Osteocyte (in vitro differentiated cells): ENCODE measurements at regions not wholly inside any gene's neighbourhood (a gene's known extent, or its start where the extent isn't known, plus 50 kb on each side); places are given as distances from the start of the nearest gene placed in this dataset.

ENCODE experiments used
- DNase-seq: peaks from one replicate; pipeline ENCODE4 v3.0.0; 2021; ENCODE audit warnings: mixed read lengths; ENCODE audit not compliant: unreplicated experiment; ENCODE audit errors: extremely low spot score
- H3K27ac Mint-ChIP-seq: one replicate; pipeline ENCODE4 v1.8.0; 2021; ENCODE audit warnings: mild to moderate bottlenecking, mixed read lengths; ENCODE audit not compliant: unreplicated experiment
- H3K27me3 Mint-ChIP-seq: one replicate; pipeline ENCODE4 v1.8.0; 2021; ENCODE audit warnings: mixed read lengths; ENCODE audit not compliant: unreplicated experiment
- H3K36me3 Mint-ChIP-seq: one replicate; pipeline ENCODE4 v1.8.0; 2021; ENCODE audit warnings: mixed read lengths; ENCODE audit not compliant: unreplicated experiment
- H3K4me1 Mint-ChIP-seq: one replicate; pipeline ENCODE4 v1.8.0; 2021; ENCODE audit warnings: mixed read lengths; ENCODE audit not compliant: unreplicated experiment
- H3K4me3 Mint-ChIP-seq: one replicate; pipeline ENCODE4 v1.8.0; 2021; ENCODE audit warnings: mild to moderate bottlenecking, moderate library complexity, mixed read lengths; ENCODE audit not compliant: unreplicated experiment
- H3K9me3 Mint-ChIP-seq: one replicate; pipeline ENCODE4 v1.8.0; 2021; ENCODE audit warnings: mixed read lengths; ENCODE audit not compliant: unreplicated experiment
- TF ChIP-seq, protein P1 (sequence below): fragments of 200-600 bp; sonication (generic); IDR thresholded peaks from 2 replicates; pipeline ENCODE4 v1.5.0; 2021; ENCODE audit warnings: antibody characterized with exemption, mild to moderate bottlenecking, moderate library complexity

DNA sequence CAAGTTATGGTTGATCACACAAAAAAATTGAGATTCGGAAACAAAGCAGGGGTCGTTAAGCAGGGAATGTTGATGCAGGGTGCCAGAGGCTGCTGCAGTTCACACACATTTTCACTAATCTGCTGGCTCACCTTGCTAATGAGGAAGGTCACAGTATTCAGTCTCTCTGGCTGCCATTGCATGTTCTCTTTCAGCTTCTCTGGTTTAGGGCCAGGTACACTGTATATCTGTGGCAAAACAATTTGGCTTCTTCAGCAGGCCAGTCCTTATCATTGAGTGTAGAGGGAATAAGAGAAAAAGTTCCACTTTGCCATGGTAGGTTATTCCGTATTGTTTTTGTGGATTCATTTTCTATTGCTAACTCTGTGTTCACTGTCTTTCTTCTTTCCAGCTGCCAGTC is 283.7 kb upstream of the ANO3 start:
- Mint-ChIP-seq H3K27ac (no peak overlapping the region), H3K9me3 (no peaks in the 10 kb centered on the region), H3K27me3 (no peaks in the 10 kb centered on the region), H3K4me1 (no peaks in the 10 kb centered on the region), H3K36me3 (no peaks in the 10 kb centered on the region), H3K4me3 (no peak overlapping the region)
- DNase-seq = no peak
- TF ChIP-seq, protein P1, sequence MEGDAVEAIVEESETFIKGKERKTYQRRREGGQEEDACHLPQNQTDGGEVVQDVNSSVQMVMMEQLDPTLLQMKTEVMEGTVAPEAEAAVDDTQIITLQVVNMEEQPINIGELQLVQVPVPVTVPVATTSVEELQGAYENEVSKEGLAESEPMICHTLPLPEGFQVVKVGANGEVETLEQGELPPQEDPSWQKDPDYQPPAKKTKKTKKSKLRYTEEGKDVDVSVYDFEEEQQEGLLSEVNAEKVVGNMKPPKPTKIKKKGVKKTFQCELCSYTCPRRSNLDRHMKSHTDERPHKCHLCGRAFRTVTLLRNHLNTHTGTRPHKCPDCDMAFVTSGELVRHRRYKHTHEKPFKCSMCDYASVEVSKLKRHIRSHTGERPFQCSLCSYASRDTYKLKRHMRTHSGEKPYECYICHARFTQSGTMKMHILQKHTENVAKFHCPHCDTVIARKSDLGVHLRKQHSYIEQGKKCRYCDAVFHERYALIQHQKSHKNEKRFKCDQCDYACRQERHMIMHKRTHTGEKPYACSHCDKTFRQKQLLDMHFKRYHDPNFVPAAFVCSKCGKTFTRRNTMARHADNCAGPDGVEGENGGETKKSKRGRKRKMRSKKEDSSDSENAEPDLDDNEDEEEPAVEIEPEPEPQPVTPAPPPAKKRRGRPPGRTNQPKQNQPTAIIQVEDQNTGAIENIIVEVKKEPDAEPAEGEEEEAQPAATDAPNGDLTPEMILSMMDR = no peak

DNA sequence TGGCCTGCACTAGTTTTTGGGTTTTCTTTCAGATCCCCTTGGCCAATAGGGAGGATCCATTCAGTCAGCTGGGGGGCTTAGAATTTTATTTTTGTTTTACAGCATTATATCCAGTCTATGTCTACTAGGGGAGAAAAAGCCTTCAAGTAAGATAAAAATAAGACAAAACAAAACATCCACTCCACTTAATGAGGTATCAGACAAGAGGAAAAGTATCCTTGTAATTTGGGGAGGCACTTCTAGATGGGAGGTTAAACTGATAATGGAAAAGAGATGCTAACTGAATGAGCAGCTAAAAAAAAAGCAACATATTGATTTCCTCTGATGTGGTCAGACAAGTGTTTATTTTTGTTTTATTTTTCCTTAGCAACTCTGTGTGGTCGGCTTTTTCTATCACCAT is 278.0 kb upstream of the ANO3 start:
- H3K27ac Mint-ChIP-seq = no peak overlapping the region
- H3K36me3 Mint-ChIP-seq = no peaks in the 10 kb centered on the region
- no peak for DNase-seq
- H3K4me3 Mint-ChIP-seq = no peak overlapping the region
- H3K27me3 Mint-ChIP-seq = no peaks in the 10 kb centered on the region
- no peaks in the 10 kb centered on the region for H3K9me3 Mint-ChIP-seq
- TF ChIP-seq, protein P1 = no peak
- H3K4me1 Mint-ChIP-seq = no peaks in the 10 kb centered on the region

DNA sequence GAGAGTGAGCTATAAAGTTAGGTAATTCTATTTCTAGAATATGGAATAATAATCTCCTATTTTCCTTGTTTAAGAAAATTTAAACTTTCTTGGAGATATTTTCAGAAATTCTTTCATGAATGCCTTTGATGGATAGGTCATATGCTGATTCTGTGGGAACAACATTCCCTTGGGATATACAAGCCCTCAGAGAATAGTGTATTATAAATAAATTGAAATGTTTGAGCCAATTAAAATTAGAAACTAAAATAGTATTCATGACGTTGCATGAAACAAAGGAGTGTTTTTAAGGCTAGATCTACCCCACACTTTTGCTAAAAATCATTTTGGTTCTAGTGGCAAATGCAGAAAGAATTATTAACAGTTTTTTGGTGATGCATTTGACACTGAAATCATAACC is 269.3 kb upstream of the ANO3 start:
- H3K4me3 Mint-ChIP-seq = no peak overlapping the region
- no peak for DNase-seq
- peaks cover 3% of the 10 kb centered on the region for H3K27me3 Mint-ChIP-seq
- H3K9me3 Mint-ChIP-seq = no peaks in the 10 kb centered on the region
- H3K36me3 Mint-ChIP-seq = no peaks in the 10 kb centered on the region
- H3K4me1 Mint-ChIP-seq = peaks cover 8% of the 10 kb centered on the region
- TF ChIP-seq, protein P1 = no peak
- no peak overlapping the region for H3K27ac Mint-ChIP-seq

DNA sequence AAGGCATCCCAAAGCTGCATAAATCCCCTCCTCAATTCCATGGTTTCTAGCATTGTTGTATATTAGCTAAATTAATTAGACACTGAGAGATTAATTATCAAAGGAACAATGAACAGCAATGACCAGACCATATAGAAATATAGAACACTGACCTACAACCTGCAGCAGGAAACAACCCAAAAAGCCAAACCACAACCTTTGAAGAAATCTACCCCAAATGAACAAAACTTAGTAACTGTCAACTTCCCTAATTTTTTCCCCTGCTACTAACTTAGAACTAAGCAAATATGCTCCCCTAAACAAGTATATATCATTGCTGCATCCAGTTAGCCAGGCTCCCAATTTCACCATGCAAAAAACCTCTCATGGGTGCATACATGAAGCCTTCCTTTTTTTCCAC is 268.0 kb upstream of the ANO3 start:
- Mint-ChIP-seq H3K27me3 (peaks cover 5% of the 10 kb centered on the region), H3K27ac (no peak overlapping the region), H3K4me1 (peaks cover 8% of the 10 kb centered on the region), H3K36me3 (no peaks in the 10 kb centered on the region), H3K9me3 (no peaks in the 10 kb centered on the region), H3K4me3 (no peak overlapping the region)
- DNase-seq = no peak
- TF ChIP-seq, protein P1 = no peak

DNA sequence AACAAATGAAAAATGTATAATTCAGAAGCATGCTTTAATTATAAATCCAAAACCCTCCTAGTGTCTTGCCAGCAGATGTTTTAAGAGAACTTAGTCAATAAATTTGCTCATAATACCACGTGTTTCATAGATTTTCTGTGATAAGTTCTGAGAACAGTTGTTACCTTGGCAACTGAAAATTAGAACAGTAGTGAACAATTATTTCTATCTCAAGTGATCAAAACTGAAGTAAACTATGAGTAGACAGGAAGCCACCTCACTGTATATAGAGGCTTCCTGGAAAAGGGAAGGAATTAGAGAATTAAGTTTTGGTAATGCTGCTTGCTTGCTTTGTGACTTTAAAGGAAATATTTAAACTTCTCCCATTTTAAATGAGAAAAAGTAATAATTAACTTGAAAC is 266.0 kb upstream of the ANO3 start:
- no peak overlapping the region for H3K27ac Mint-ChIP-seq
- TF ChIP-seq, protein P1 = no peak
- no peak overlapping the region for H3K4me3 Mint-ChIP-seq
- H3K4me1 Mint-ChIP-seq = peaks cover 8% of the 10 kb centered on the region
- DNase-seq = no peak
- H3K36me3 Mint-ChIP-seq = no peaks in the 10 kb centered on the region
- no peaks in the 10 kb centered on the region for H3K9me3 Mint-ChIP-seq
- H3K27me3 Mint-ChIP-seq = peaks cover 5% of the 10 kb centered on the region
